ENCODE measurements at regions not wholly inside any gene's neighbourhood (a gene's known extent, or its start where the extent isn't known, plus 50 kb on each side); places are given as distances from the start of the nearest gene placed in this dataset.
"Not testable (repeated sequence)": the region's sequence is repeated elsewhere in the genome, so short reads cannot be mapped to it uniquely, and the experiment has no call there.

GRCh38 chr16:62846399-62847057, 810.3 kb upstream of the CDH8 start:
- Mint-ChIP-seq H3K9me3 (peaks cover 20% of the 10 kb centered on the region), H3K27me3 (ENCODE audit: low read depth) (no peaks in the 10 kb centered on the region), H3K4me1 (ENCODE audit: low read depth) (no peaks in the 10 kb centered on the region), H3K4me3 (no peak overlapping the region), H3K36me3 (ENCODE audit: low read depth) (no peaks in the 10 kb centered on the region), H3K27ac (no peak overlapping the region)

DNA sequence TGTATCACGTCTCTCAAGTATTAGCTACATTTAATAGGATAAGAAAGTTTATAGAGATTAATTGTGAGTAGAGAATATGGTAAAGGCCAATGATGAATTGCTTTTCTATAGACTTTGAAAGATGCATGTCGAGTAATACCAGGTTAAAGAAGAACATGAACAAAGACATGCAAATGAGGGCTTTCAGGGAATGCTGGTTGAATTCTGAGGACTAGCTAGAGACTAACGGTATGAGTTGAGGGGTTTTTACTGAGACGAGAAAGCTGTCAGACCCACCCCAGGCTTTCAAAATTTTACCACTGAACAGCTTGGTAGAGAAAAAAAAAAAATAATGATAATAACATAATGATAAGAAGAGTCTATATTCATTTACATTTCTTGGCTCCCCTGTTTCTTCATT, 796.0 kb upstream of the CDH8 start:
- Mint-ChIP-seq H3K36me3 (ENCODE audit: low read depth) (no peaks in the 10 kb centered on the region), H3K27ac (no peak overlapping the region), H3K4me1 (ENCODE audit: low read depth) (no peaks in the 10 kb centered on the region), H3K4me3 (no peak overlapping the region), H3K9me3 (peaks cover 42% of the 10 kb centered on the region), H3K27me3 (ENCODE audit: low read depth) (no peaks in the 10 kb centered on the region)

DNA sequence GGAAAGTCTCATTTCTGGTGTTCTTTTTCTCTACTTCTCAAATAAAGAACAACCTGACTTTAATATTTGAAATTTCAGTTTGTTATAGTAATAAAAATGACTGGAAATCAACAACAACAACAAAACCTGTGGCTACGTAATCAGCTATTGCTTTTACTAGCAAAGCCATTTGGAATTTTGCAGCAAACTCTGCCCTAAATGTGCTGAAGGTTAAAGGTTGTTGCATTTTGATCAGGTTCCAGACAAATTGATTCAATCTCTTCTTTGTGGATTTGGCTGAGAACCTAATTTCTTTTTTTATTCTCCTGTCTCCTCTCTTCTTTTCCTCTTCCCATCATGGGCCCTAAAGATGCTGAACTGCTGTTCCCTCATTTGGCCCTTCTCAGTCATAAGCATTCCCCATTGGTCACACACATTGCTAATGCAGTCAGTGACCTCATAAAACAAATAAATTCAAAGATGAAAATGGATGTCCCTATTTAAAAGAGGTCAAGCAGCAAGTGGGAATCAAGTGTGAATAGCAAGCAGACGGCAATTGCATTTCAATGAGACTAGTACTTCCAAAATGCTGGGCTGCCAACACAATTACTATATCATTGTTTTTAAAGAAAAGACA, 795.1 kb upstream of the CDH8 start:
- Mint-ChIP-seq H3K9me3 (peaks cover 39% of the 10 kb centered on the region), H3K4me1 (ENCODE audit: low read depth) (no peaks in the 10 kb centered on the region), H3K27ac (no peak overlapping the region), H3K4me3 (no peak overlapping the region), H3K36me3 (ENCODE audit: low read depth) (no peaks in the 10 kb centered on the region), H3K27me3 (ENCODE audit: low read depth) (no peaks in the 10 kb centered on the region)

GRCh38 chr16:62829607-62830006, 793.4 kb upstream of the CDH8 start:
- Mint-ChIP-seq H3K4me1 (ENCODE audit: low read depth) (no peaks in the 10 kb centered on the region), H3K9me3 (peaks cover 31% of the 10 kb centered on the region), H3K4me3 (no peak overlapping the region), H3K27me3 (ENCODE audit: low read depth) (no peaks in the 10 kb centered on the region), H3K27ac (no peak overlapping the region), H3K36me3 (ENCODE audit: low read depth) (no peaks in the 10 kb centered on the region)

DNA sequence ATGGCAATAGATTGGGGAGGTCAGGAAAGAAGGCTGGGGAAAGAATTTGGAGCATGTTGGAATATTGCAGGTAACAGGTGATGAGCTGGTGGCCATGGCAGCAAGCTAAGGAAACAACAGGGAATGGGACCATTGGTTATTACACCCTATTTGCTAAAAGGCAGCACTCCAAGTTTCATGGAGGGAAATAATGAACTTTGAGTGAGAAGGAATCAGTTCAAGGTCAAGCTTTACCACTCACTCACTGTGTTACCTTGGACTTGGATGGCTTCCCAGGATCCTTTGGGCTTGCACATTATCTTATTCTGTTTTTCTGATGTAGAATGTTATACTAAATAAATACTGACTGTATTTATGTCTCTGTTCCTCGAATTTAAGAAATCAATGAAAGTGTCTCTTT, 792.8 kb upstream of the CDH8 start:
- Mint-ChIP-seq H3K27me3 (ENCODE audit: low read depth) (no peaks in the 10 kb centered on the region), H3K36me3 (ENCODE audit: low read depth) (no peaks in the 10 kb centered on the region), H3K4me3 (no peak overlapping the region), H3K9me3 (peaks cover 27% of the 10 kb centered on the region), H3K27ac (no peak overlapping the region), H3K4me1 (ENCODE audit: low read depth) (no peaks in the 10 kb centered on the region)

DNA sequence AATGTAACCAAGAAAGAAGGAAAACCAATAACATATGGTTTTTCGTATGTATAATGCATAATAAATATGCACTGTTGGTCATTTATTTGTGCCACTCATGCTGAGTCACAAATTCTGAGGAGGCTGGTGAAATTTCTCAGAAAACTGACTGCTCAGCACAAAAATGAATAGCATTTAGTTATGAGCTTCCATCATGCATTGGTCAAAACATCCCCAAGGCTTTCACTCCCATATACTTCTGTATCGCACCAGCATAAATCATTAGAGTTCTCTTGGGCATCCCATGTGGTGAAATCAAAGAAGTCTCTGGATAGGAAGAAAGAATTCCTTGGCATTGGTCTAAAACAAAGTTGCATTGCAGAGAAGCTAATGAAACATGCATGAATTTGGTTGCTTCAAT, 785.6 kb upstream of the CDH8 start:
- H3K36me3 Mint-ChIP-seq (ENCODE audit: low read depth) = no peaks in the 10 kb centered on the region
- H3K4me1 Mint-ChIP-seq (ENCODE audit: low read depth) = no peaks in the 10 kb centered on the region
- H3K27ac Mint-ChIP-seq = no peak overlapping the region
- peaks cover 32% of the 10 kb centered on the region for H3K9me3 Mint-ChIP-seq
- no peak overlapping the region for H3K4me3 Mint-ChIP-seq
- no peaks in the 10 kb centered on the region for H3K27me3 Mint-ChIP-seq (ENCODE audit: low read depth)

GRCh38 chr16:62816971-62817519, 780.8 kb upstream of the CDH8 start:
- Mint-ChIP-seq H3K4me3 (no peak overlapping the region), H3K9me3 (peaks cover 48% of the 10 kb centered on the region), H3K27ac (no peak overlapping the region), H3K27me3 (ENCODE audit: low read depth) (no peaks in the 10 kb centered on the region), H3K36me3 (ENCODE audit: low read depth) (no peaks in the 10 kb centered on the region), H3K4me1 (ENCODE audit: low read depth) (no peaks in the 10 kb centered on the region)

DNA sequence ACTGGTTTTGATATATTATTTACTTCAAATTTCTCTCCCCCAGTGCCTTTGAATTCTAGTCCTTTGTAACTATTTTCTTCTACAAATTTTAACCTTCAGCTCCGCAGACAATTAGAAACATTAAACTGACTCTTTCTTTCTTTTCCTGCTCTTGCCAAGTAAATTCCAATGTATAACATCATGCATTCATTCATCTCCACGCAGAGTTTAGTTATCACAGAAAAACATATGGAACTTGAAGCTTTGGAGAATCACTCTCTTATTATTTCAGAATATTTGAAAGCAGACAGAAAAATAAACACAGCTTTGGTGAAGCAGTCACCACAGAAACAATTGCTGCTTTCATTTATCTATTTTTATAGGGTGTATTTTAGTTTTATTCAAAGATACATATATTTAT, 778.7 kb upstream of the CDH8 start:
- peaks cover 41% of the 10 kb centered on the region for H3K9me3 Mint-ChIP-seq
- no peaks in the 10 kb centered on the region for H3K27me3 Mint-ChIP-seq (ENCODE audit: low read depth)
- H3K27ac Mint-ChIP-seq = no peak overlapping the region
- H3K4me1 Mint-ChIP-seq (ENCODE audit: low read depth) = no peaks in the 10 kb centered on the region
- no peaks in the 10 kb centered on the region for H3K36me3 Mint-ChIP-seq (ENCODE audit: low read depth)
- H3K4me3 Mint-ChIP-seq = no peak overlapping the region

DNA sequence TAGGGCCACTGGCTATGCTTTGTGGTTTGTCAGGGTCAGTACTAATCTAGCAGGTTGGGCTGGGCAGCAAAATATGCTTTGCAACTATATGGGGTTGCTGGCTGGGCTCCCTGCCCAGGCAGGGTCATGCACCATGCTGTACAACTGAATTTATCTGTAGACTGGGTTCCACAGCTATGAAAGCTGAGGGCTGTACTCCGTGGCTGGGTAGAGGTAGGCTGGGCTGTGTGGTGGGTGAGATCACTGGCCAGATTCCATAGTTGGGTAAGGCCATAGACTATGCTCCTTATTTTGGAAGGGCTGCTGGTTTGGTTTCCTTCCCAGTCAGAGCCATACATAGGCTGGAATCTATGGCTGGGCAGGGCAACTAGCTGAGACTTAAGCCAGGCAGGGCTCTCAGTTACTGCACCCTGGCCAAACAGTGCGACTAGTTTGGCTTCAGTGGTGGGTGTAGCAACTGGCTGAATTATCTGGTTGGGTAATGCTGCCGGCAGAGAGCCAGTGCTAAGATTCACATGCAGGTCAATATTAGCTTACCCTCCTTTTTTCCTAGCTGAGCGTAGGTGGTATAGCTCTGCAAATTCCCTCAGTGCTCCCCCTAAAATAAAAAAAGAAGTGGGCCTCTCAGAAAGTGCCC, 769.1 kb upstream of the CDH8 start:
- Mint-ChIP-seq H3K27me3 (ENCODE audit: low read depth) (no peaks in the 10 kb centered on the region), H3K27ac (no peak overlapping the region), H3K36me3 (ENCODE audit: low read depth) (no peaks in the 10 kb centered on the region), H3K4me1 (ENCODE audit: low read depth) (no peaks in the 10 kb centered on the region), H3K4me3 (no peak overlapping the region), H3K9me3 (peaks cover 38% of the 10 kb centered on the region)

GRCh38 chr16:62794724-62795123, 758.5 kb upstream of the CDH8 start:
- Mint-ChIP-seq H3K4me3 (no peak overlapping the region), H3K9me3 (peaks cover 54% of the 10 kb centered on the region), H3K27me3 (ENCODE audit: low read depth) (no peaks in the 10 kb centered on the region), H3K27ac (no peak overlapping the region), H3K4me1 (ENCODE audit: low read depth) (no peaks in the 10 kb centered on the region), H3K36me3 (ENCODE audit: low read depth) (no peaks in the 10 kb centered on the region)

DNA sequence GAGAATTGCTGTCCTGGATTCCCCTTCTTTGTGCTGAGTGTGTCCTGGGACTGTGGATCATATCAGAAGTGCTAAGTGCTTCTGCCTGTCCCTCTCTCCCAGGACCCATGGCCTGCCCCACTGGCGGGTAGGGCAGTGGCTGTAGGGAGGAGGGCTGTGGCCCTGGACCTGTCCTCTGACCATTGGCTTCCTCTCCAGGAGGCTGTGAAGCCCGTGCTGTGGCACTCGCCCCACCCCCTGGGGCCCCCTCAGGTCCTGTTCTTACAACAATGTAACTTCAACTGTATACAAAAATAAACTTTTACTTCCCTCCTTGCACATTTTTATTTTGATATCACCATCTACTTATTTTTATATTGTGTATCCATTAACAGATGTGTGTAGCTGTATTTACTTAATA, 743.8 kb upstream of the CDH8 start:
- not testable (repeated sequence) for H3K4me1 Mint-ChIP-seq (ENCODE audit: low read depth); H3K27me3 Mint-ChIP-seq (ENCODE audit: low read depth); H3K27ac Mint-ChIP-seq; H3K36me3 Mint-ChIP-seq (ENCODE audit: low read depth); H3K4me3 Mint-ChIP-seq
- peaks cover 32% of the 10 kb centered on the region for H3K9me3 Mint-ChIP-seq

DNA sequence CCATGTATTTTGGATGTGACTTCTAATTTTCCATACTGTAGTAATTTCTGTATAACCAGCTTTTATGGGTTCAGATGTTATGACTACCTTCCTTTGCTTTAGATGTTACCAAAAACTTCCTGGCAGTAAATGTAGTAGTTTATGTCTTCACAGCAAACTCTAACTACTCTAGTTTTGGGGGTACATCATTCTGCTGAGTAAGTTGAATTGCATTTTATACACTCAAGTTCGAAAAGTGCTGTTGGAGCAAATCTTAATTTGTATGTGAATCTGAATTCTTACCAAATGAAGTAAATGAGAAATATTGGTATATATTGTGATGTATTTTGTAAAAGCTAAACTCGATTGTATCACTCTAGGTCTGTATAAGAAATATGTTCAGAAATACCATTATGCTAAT, 728.3 kb upstream of the CDH8 start:
- Mint-ChIP-seq H3K36me3 (ENCODE audit: low read depth) (no peaks in the 10 kb centered on the region), H3K27me3 (ENCODE audit: low read depth) (no peaks in the 10 kb centered on the region), H3K4me1 (ENCODE audit: low read depth) (no peaks in the 10 kb centered on the region), H3K4me3 (no peak overlapping the region), H3K27ac (no peak overlapping the region), H3K9me3 (peaks cover 36% of the 10 kb centered on the region)

DNA sequence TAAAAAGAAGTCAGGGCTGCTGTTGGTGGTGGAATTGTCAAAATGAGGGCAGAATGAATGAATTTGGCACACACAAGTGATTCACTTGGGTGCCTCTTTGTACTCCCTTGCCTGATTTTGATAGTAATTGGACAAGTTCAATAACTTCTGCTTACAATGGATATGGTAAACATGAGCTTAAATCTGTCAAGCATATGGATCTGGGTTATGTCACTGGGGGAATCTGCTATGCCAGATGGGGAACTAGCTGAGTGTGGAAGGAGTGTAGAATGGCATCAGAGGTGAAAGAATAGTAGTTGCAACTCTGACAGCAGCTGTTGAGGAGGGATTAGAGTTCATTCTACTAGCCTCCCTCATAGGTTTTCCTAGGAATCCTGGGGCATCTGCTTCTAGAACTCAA, 724.2 kb upstream of the CDH8 start:
- H3K27me3 Mint-ChIP-seq (ENCODE audit: low read depth) = no peaks in the 10 kb centered on the region
- no peak overlapping the region for H3K27ac Mint-ChIP-seq
- H3K9me3 Mint-ChIP-seq = peaks cover 45% of the 10 kb centered on the region
- no peaks in the 10 kb centered on the region for H3K36me3 Mint-ChIP-seq (ENCODE audit: low read depth)
- no peaks in the 10 kb centered on the region for H3K4me1 Mint-ChIP-seq (ENCODE audit: low read depth)
- H3K4me3 Mint-ChIP-seq = no peak overlapping the region

DNA sequence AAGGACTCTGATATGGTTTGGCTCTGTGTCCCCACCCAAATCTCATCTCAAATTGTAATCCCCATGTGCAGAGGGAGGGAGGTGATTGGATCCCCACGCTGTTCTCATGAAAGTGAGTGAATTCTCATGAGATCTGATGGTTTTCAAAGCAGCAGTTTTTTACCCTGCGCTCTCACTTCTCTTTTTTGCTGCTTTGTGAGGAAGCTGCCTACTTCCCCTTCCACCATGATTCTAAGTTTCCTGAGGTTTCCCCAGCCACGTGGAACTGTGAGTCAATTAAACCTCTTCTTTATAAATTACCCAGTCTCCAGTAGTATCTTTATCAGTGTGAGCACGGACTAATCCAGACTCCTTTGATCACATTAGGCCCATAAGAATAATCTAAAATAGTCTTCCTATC, 719.7 kb upstream of the CDH8 start:
- Mint-ChIP-seq H3K4me1 (ENCODE audit: low read depth) (no peaks in the 10 kb centered on the region), H3K9me3 (peaks cover 39% of the 10 kb centered on the region), H3K27me3 (ENCODE audit: low read depth) (no peaks in the 10 kb centered on the region), H3K36me3 (ENCODE audit: low read depth) (no peaks in the 10 kb centered on the region), H3K27ac (no peak overlapping the region), H3K4me3 (no peak overlapping the region)

GRCh38 chr16:62752854-62753253, 716.6 kb upstream of the CDH8 start:
- Mint-ChIP-seq H3K27me3 (ENCODE audit: low read depth) (no peaks in the 10 kb centered on the region), H3K36me3 (ENCODE audit: low read depth) (no peaks in the 10 kb centered on the region), H3K4me3 (no peak overlapping the region), H3K4me1 (ENCODE audit: low read depth) (no peaks in the 10 kb centered on the region), H3K9me3 (peaks cover 34% of the 10 kb centered on the region), H3K27ac (no peak overlapping the region)
